ENCODE measurements at regions not wholly inside any gene's neighbourhood (a gene's known extent, or its start where the extent isn't known, plus 50 kb on each side); places are given as distances from the start of the nearest gene placed in this dataset.

DNA sequence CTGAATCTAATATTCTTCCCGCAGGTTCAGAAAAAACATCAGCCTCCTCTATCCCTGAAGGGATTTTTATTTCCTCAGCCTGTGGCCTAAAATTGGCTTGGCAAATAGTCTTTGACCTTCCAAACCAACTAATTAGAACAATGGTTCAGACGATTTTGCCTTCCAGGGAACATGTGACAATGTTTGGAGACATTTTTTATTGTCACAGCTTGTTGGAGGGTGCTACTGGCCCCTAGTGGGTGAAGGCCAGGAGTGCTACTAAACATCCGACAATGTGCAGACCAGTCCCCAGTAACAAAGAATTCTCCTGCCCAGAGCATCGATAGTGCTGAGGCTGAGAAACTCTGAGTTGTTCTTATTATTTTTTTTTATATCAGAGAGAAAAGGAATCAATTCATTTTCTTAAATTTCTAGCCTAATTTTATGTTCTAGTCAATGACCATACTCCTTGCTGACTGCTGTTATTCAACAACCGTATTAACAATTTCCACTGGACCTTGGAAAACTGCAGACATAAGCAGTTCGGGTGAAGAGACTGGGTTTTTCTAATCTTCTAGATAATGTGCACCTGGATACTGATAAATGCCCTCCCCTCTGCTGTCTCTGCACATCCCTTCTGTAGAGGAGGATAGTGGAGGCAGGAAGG, 280.7 kb downstream of the LMX1A start (continued):
- no peak for TF ChIP-seq EZH2phosphoT487 (IDR thresholded peaks at IDR 0.05; ENCODE audit: borderline replicate concordance)

GRCh38 chr1:165073185-165074007, 283.1 kb downstream of the LMX1A start:
- Histone ChIP-seq H3K9ac (ENCODE audit: low read length) (no peak overlapping the region), H3K9me3 (ENCODE audit: control insufficient read depth in 1 of 2, insufficient read depth in 1 of 2, low read depth in 1 of 2, low read length in 2 of 2) (no peaks in the 10 kb centered on the region), H3K9me2 (ENCODE audit: insufficient read depth) (no peaks in the 10 kb centered on the region), H3K4me1 (ENCODE audit: control insufficient read depth in 1 of 2, insufficient read depth in 2 of 2, low read length in 2 of 2) (no peaks in the 10 kb centered on the region), H3K4me3 (replicated peaks in 1 of 2; ENCODE audit: low read depth in 1 of 2, low read length in 2 of 2) (no peak overlapping the region), H3K27me3 (ENCODE audit: insufficient read depth, low read length) (no peaks in the 10 kb centered on the region), H2AFZ (ENCODE audit: low read depth, low read length, poor library complexity, severe bottlenecking) (peak overlapping the region; percentile 30), H3K4me2 (ENCODE audit: low read length) (no peak overlapping the region), H3K79me2 (ENCODE audit: insufficient read depth, low read length) (no peaks in the 10 kb centered on the region), H3K27ac (ENCODE audit: low read depth, low read length) (no peak overlapping the region), H4K20me1 (ENCODE audit: insufficient read depth) (no peaks in the 10 kb centered on the region), H3K36me3 (ENCODE audit: control insufficient read depth in 1 of 2, insufficient read depth in 2 of 2, low read length in 2 of 2) (no peaks in the 10 kb centered on the region)
- ChIA-PET POLR2A (no interaction called here), RAD21 (ENCODE audit: low non-redundant PET in 1 of 2, low total read pairs in 2 of 2, uncharacterized antibody in 2 of 2, unreplicated experiment in 2 of 2) (no interaction called here), CTCF (interaction anchor here (1.0 to 1.7 kb wide), 6 partner anchors 182 to 1714 kb away, joined by 3 to 7 read pairs (median 4); no protein-coding TSS in a partner anchor)
- intact Hi-C loops (cut with micrococcal nuclease) = loop anchor here (1.0 to 5.0 kb wide), 8 partner anchors 141 to 1663 kb away; no protein-coding TSS in a partner anchor
- TF ChIP-seq YY1 (IDR thresholded peaks at IDR 0.05; ENCODE audit: extremely low read depth, insufficient replicate concordance, low read depth, low read length) = no peak
- no peak for TF ChIP-seq ZBTB33 (IDR thresholded peaks at IDR 0.05; ENCODE audit: extremely low read depth, insufficient replicate concordance, low read length)
- no peak for TF ChIP-seq EZH2phosphoT487 (IDR thresholded peaks at IDR 0.05; ENCODE audit: borderline replicate concordance)
- no peak for TF ChIP-seq SIN3A (IDR thresholded peaks at IDR 0.05; ENCODE audit: low read depth)
- TF ChIP-seq, protein P1, sequence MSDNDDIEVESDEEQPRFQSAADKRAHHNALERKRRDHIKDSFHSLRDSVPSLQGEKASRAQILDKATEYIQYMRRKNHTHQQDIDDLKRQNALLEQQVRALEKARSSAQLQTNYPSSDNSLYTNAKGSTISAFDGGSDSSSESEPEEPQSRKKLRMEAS (IDR thresholded peaks at IDR 0.05) = no peak
- no peak for TF ChIP-seq POLR2AphosphoS5 (IDR thresholded peaks at IDR 0.05; ENCODE audit: low read depth, low read length)
- TF ChIP-seq CTCF (IDR thresholded peaks at IDR 0.05 in 2 of 3, conservative IDR thresholded peaks at IDR 0.05 in 1 of 3; ENCODE audit: borderline replicate concordance in 1 of 3, insufficient read depth in 1 of 3, low read depth in 2 of 3, low read length in 2 of 3) = peak; percentile 51 to 69 (median 66); a peak in 5 of 6 replicates
- peak; percentile 77 for TF ChIP-seq RAD21 (IDR thresholded peaks at IDR 0.05; ENCODE audit: low read depth)
- ATAC-seq = peak; percentile 86
- no TSS peak for BruUV-seq (replicated peaks)
- DNase-seq (ENCODE audit: low read depth, low spot score) = peak; percentile 51

All from HCT116 (cell line).